ENCODE measurements at regions not wholly inside any gene's neighbourhood (a gene's known extent, or its start where the extent isn't known, plus 50 kb on each side); places are given as distances from the start of the nearest gene placed in this dataset.

GRCh38 chr10:85036661-85037060, 708.3 kb downstream of the CCSER2 start:
- TF ChIP-seq CTCF (IDR thresholded peaks at IDR 0.05; ENCODE audit: insufficient read depth, low read length, poor library complexity, severe bottlenecking) (no peak), EZH2phosphoT487 (conservative IDR thresholded peaks at IDR 0.05; ENCODE audit: low read length) (no peak)
